Ishikawa (cell line): ENCODE measurements at regions not wholly inside any gene's neighbourhood (a gene's known extent, or its start where the extent isn't known, plus 50 kb on each side); places are given as distances from the start of the nearest gene placed in this dataset.

Experiments used
- CREB1 ChIP-seq: IDR thresholded peaks from 2 replicates; pipeline ENCODE4 v1.6.1; 2012; ENCODE audit warnings: low read depth
- EP300 ChIP-seq: IDR thresholded peaks from 2 replicates; pipeline ENCODE4 v1.6.1; 2012; ENCODE audit warnings: borderline replicate concordance
- RAD21 ChIP-seq: IDR thresholded peaks from 2 replicates; pipeline ENCODE4 v1.6.1; 2012; ENCODE audit warnings: low read depth
- REST ChIP-seq: IDR thresholded peaks from 2 replicates; pipeline ENCODE4 v1.6.1; 2012; ENCODE audit warnings: low read depth, mild to moderate bottlenecking
- YY1 ChIP-seq: IDR thresholded peaks from 2 replicates; pipeline ENCODE4 v1.6.1; 2012; ENCODE audit warnings: low read depth
- TF ChIP-seq, protein P1 (sequence below): IDR thresholded peaks from 2 replicates; pipeline ENCODE4 v1.6.1; 2012

DNA sequence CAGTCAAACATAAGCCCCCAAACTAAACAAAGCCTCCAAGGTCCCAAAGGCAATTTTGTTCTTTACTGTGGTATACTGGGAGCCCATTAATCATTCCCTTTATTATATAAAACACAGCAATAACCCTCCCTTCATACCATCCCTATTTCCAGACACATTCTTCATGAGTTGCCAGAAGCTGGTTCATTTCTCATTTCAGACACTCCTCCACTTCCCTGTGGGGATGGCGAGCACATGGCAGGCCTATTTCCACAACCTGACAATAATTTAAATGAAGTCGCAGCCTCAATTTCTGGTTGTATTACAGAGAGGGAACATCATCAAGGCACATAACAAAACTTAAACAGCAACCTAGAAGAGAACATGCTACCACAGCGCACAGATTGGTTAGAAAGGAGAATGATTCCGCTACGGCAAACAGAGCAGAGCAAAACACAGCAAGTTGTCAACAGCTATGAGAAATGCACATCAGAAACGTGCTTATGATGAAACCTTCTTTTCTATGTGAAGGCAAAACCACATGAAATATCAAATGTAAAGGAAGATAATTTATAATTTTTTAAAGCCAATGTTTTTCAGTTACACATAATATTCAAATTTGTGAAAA lies 63.3 kb upstream of the ARHGEF3 start:
- TF ChIP-seq REST (no peak), YY1 (no peak), EP300 (no peak), CREB1 (no peak), RAD21 (no peak)
- TF ChIP-seq, protein P1, sequence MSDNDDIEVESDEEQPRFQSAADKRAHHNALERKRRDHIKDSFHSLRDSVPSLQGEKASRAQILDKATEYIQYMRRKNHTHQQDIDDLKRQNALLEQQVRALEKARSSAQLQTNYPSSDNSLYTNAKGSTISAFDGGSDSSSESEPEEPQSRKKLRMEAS = no peak
